K562 (cell line): ENCODE measurements at regions not wholly inside any gene's neighbourhood (a gene's known extent, or its start where the extent isn't known, plus 50 kb on each side); places are given as distances from the start of the nearest gene placed in this dataset.

Source experiments
- ATAC-seq: fragments of 200-7000 bp; cut with Tn5 transposase; 3 replicates; pipeline ENCODE4 v1.9.1; 2020; ENCODE audit warnings: moderate library complexity
- BruUV-seq: library from RNA; stranded (reverse); fragments of 400-500 nt; replicated peaks from 2 replicates; lab custom pipeline; 2021; lab: Mats Ljungman, UMichigan
- CTCF ChIA-PET: fragments of 300-600 bp; formaldehyde crosslinking; extraction: SDS; loops from one replicate; lab custom pipeline; 2021; ENCODE audit warnings: low intra/inter-chr PET ratio; lab: Yijun Ruan, JAX
- POLR2A ChIA-PET: fragments of 300-600, 350-650 bp; sonication (Branson Sonifier 250); formaldehyde crosslinking; extraction: SDS; loops from one replicate; lab custom pipeline; 2021; ENCODE audit warnings: antibody characterized with exemption, inconsistent platforms; lab: Yijun Ruan, JAX
- DNase-seq, 4 experiments: peaks; one replicate each; pipeline versions ENCODE4 v3.0.0 to v3.0.0-alpha.2; 2011 to 2018; ENCODE audit warnings: low spot score in 3 of 4, mixed read lengths in 3 of 4; ENCODE audit errors: extremely low read depth in 1 of 4
- FAIRE-seq: peaks from 2 replicates; lab custom pipeline; 2011; peaks lifted over from hg19 to GRCh38; lab: Jason Lieb, UNC
- H2AFZ ChIP-seq: 2 replicates; pipeline ENCODE4 v1.6.0; 2011; ENCODE audit warnings: low read depth, low read length, control low read depth, inconsistent platforms
- H3K27ac ChIP-seq: fragments of 200-600 bp; 3 replicates; pipeline ENCODE4 v1.8.0; 2011; ENCODE audit warnings: low read depth, mild to moderate bottlenecking, control low read depth, inconsistent platforms, low read length, moderate library complexity, mixed read lengths; ENCODE audit errors: extremely low read depth
- H3K27me3 ChIP-seq, 2 experiments: fragments of 300-600 bp in 1 of 2; 2 replicates in 1 of 2; 3 replicates in 1 of 2; pipeline versions ENCODE4 v1.6.0 to v1.8.0; 2011; ENCODE audit warnings: inconsistent platforms in 2 of 2, low read length in 2 of 2, mild to moderate bottlenecking in 1 of 2, mixed read lengths in 1 of 2, moderate library complexity in 1 of 2; ENCODE audit not compliant: control insufficient read depth in 2 of 2, insufficient read depth in 2 of 2
- H3K36me3 ChIP-seq: fragments of 300-600 bp; 3 replicates; pipeline ENCODE4 v1.8.0; 2011; ENCODE audit warnings: mild to moderate bottlenecking, low read length, inconsistent platforms; ENCODE audit not compliant: control insufficient read depth, insufficient read depth
- H3K4me1 ChIP-seq, 2 experiments: fragments of 200-600 bp in 1 of 2; replicated peaks in 1 of 2; 2 replicates in 1 of 2; 3 replicates in 1 of 2; pipeline versions ENCODE4 v1.5.1 to v1.8.0; 2011; ENCODE audit warnings: inconsistent platforms in 2 of 2, low read length in 2 of 2, mild to moderate bottlenecking in 1 of 2, mixed read lengths in 1 of 2, moderate library complexity in 1 of 2; ENCODE audit not compliant: control insufficient read depth in 2 of 2, insufficient read depth in 2 of 2
- H3K4me2 ChIP-seq: 2 replicates; pipeline ENCODE4 v1.6.1; 2011; ENCODE audit warnings: low read length, control low read depth, inconsistent platforms, mixed read lengths; ENCODE audit not compliant: insufficient read depth
- H3K4me3 ChIP-seq: fragments of 200-600 bp; sonication (generic), shearing (Covaris generic); 2 replicates; pipeline ENCODE4 v1.5.1; 2016; ENCODE audit warnings: control low read depth, inconsistent platforms
- H3K79me2 ChIP-seq: fragments of 200-600 bp; 3 replicates; pipeline ENCODE4 v1.8.0; 2011; ENCODE audit warnings: low read length, inconsistent platforms; ENCODE audit not compliant: control insufficient read depth, insufficient read depth
- H3K9ac ChIP-seq, 2 experiments: 2 replicates each; pipeline versions ENCODE4 v1.6.0 to v1.6.1; 2011; ENCODE audit warnings: low read depth in 2 of 2, low read length in 2 of 2, control low read depth in 1 of 2, inconsistent platforms in 1 of 2, mild to moderate bottlenecking in 1 of 2, mixed read lengths in 1 of 2; ENCODE audit not compliant: insufficient read depth in 1 of 2
- H3K9me1 ChIP-seq: one replicate; pipeline ENCODE4 v1.6.0; 2011; ENCODE audit warnings: inconsistent platforms, mild to moderate bottlenecking, low read length, moderate library complexity; ENCODE audit not compliant: control insufficient read depth, insufficient read depth
- H3K9me3 ChIP-seq: replicated peaks from 2 replicates; pipeline ENCODE4 v1.5.1; 2011; ENCODE audit warnings: low read depth, low read length, inconsistent platforms; ENCODE audit not compliant: control insufficient read depth, insufficient read depth
- H4K20me1 ChIP-seq: replicated peaks from 2 replicates; pipeline ENCODE4 v1.6.1; 2011; ENCODE audit warnings: low read length, inconsistent platforms, mixed read lengths; ENCODE audit not compliant: control insufficient read depth, insufficient read depth
- ARNT ChIP-seq, 2 experiments: fragments of 450-650 bp; IDR thresholded peaks; 2 replicates each; pipeline ENCODE4 v1.6.1; 2016; ENCODE audit warnings: mild to moderate bottlenecking in 1 of 2
- KDM2B ChIP-seq: fragments of 250-450 bp; sonication (Bioruptor Pico); IDR thresholded peaks from 2 replicates; pipeline ENCODE4 v1.8.0; 2021; ENCODE audit warnings: mild to moderate bottlenecking, moderate library complexity
- LEF1 ChIP-seq: fragments of 450-650 bp; IDR thresholded peaks from 2 replicates; pipeline ENCODE4 v1.6.1; 2016; ENCODE audit warnings: mild to moderate bottlenecking
- NR0B1 ChIP-seq: fragments of 450-650 bp; IDR thresholded peaks from one replicate; pipeline ENCODE4 v1.6.1; 2018; ENCODE audit warnings: mild to moderate bottlenecking, moderate library complexity; ENCODE audit not compliant: partially characterized antibody
- NR3C1 ChIP-seq: sonication (generic); formaldehyde crosslinking; IDR thresholded peaks from 2 replicates; pipeline ENCODE4 v1.8.1; 2022; ENCODE audit warnings: missing genetic modification reagents
- POLR2A ChIP-seq: fragments of 450-650 bp; conservative IDR thresholded peaks from 2 replicates; pipeline ENCODE4 v1.6.1; 2016
- RBM39 ChIP-seq: fragments of 200-400 bp; formaldehyde crosslinking; optimal IDR thresholded peaks from 2 replicates; pipeline ENCODE3; 2018; ENCODE audit warnings: low read depth, low read length
- SRSF3 ChIP-seq: fragments of 200-400 bp; formaldehyde crosslinking; IDR thresholded peaks from 2 replicates; pipeline ENCODE4 v1.6.1; 2016; ENCODE audit warnings: mild to moderate bottlenecking, low read length, moderate library complexity; ENCODE audit not compliant: insufficient read depth
- THRAP3 ChIP-seq: fragments of 450-650 bp; IDR thresholded peaks from 2 replicates; pipeline ENCODE4 v1.6.1; 2016; ENCODE audit warnings: mild to moderate bottlenecking, inconsistent platforms, borderline replicate concordance
- ZNF165 ChIP-seq: fragments of 250-450 bp; sonication (Bioruptor Pico); IDR thresholded peaks from 2 replicates; pipeline ENCODE4 v1.4.0; 2020; ENCODE audit warnings: borderline replicate concordance
- ZNF274 ChIP-seq: IDR thresholded peaks from 2 replicates; pipeline ENCODE4 v1.6.1; 2011; ENCODE audit warnings: low read depth, mild to moderate bottlenecking, low read length, moderate library complexity, borderline replicate concordance
- ZNF407 ChIP-seq: fragments of 450-650 bp; IDR thresholded peaks from 2 replicates; pipeline ENCODE4 v1.6.1; 2016; ENCODE audit warnings: low read depth
- WGBS: fragments of 100-300 bp; shearing (Covaris generic); methylation state at CpG from one replicate; pipeline ENCODE4 v1.1.6; 2016; ENCODE audit warnings: low coverage, mixed read lengths; ENCODE audit not compliant: insufficient coverage; ENCODE audit errors: missing lambda C conversion rate; 5-methylcytosine and 5-hydroxymethylcytosine counted together
- in situ Hi-C: fragments of 300-500 bp; cut with MboI; formaldehyde crosslinking; loops from 4 replicates; pipeline ENCODE4 v1.15.0; 2018; ENCODE audit warnings: inconsistent platforms, mixed read lengths
- intact Hi-C: fragments of 100-400 bp; cut with micrococcal nuclease; formaldehyde crosslinking; loops from 2 replicates; pipeline ENCODE4 v1.14.2; 2022
- TF ChIP-seq, protein P1 (sequence below): fragments of 450-650 bp; formaldehyde crosslinking; IDR thresholded peaks from 2 replicates; pipeline ENCODE4 v1.4.0; 2022; ENCODE audit warnings: missing genetic modification characterization

DNA sequence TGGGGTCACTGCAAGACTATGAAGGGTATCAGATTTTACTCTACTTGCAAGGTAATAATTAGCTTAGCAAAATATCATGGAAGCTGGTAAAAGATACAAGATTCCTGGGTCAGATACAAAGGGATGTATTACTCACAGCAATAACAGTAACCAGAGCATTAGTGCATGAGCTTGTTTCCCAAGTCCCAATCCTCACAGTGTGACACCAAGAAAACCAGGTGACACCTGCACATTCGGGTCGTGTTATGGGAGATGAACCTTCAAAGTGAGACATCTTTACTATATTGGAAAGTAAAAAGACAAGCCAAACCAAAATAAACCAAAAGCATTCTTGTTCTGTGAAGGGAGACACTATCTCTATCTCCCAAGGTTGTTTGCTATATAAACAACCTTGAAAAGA lies 528.7 kb upstream of the TGFBR2 start (continued):
- TF ChIP-seq NR0B1 (no peak), LEF1 (no peak), RBM39 (no peak), ZNF274 (no peak), POLR2A (no peak), NR3C1 (no peak), ARNT (IDR thresholded peaks at IDR 0.05) (no peak), ZNF165 (CRISPR knock-in tag) (no peak), SRSF3 (no peak), THRAP3 (no peak)
- TF ChIP-seq, protein P1, sequence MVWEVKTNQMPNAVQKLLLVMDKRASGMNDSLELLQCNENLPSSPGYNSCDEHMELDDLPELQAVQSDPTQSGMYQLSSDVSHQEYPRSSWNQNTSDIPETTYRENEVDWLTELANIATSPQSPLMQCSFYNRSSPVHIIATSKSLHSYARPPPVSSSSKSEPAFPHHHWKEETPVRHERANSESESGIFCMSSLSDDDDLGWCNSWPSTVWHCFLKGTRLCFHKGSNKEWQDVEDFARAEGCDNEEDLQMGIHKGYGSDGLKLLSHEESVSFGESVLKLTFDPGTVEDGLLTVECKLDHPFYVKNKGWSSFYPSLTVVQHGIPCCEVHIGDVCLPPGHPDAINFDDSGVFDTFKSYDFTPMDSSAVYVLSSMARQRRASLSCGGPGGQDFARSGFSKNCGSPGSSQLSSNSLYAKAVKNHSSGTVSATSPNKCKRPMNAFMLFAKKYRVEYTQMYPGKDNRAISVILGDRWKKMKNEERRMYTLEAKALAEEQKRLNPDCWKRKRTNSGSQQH (CRISPR knock-in tag), result no peak

DNA sequence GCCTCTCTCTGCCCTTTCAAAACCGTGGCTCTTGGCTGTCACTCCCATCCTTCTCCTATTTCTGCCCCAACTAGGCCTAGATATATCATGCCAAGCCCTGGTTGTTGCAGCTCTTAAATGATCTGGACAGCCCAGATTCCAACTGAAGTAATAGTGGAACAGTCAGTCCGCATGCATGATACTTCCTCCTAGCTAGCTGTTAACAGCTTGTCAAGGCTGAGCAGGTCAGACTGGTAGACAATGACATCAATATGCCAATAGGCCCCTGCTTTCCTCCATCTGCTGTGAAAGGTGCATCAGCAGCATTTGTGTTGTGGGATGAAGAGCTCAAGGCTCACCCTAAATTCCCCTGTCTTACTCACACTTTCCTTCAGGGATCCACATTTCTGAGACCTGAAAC lies 527.7 kb upstream of the TGFBR2 start:
- CTCF ChIA-PET, result no interaction called here
- no peaks in the 10 kb centered on the region for H3K36me3 ChIP-seq
- H3K4me3 ChIP-seq, result no peak overlapping the region
- BruUV-seq, result no TSS peak
- H3K27me3 ChIP-seq, result no peaks in the 10 kb centered on the region
- DNase-seq (no peak), FAIRE-seq (no peak), ATAC-seq (no peak)
- H3K27ac ChIP-seq, result no peak overlapping the region
- in situ Hi-C loops, result no loop called here
- H3K4me2 ChIP-seq, result no peak overlapping the region
- WGBS, result 0% methylated on average over 2 of the region's 2 CpGs
- POLR2A ChIA-PET, result no interaction called here
- H3K4me1 ChIP-seq, result no peaks in the 10 kb centered on the region
- H3K9me1 ChIP-seq, result no peaks in the 10 kb centered on the region
- H2AFZ ChIP-seq, result no peak overlapping the region
- no peaks in the 10 kb centered on the region; the same call in 1 of the 2 replicates for H3K9me3 ChIP-seq
- no peak overlapping the region for H3K9ac ChIP-seq
- H3K79me2 ChIP-seq, result no peaks in the 10 kb centered on the region
- intact Hi-C loops, result no loop called here
- H4K20me1 ChIP-seq, result no peaks in the 10 kb centered on the region
- TF ChIP-seq KDM2B (no peak), ZNF407 (no peak)
